IMR-90 (cell line): ENCODE measurements at regions not wholly inside any gene's neighbourhood (a gene's known extent, or its start where the extent isn't known, plus 50 kb on each side); places are given as distances from the start of the nearest gene placed in this dataset.

Source experiments
- ATAC-seq: fragments of 200-7000 bp; cut with Tn5 transposase; 2 replicates; pipeline ENCODE4 v1.9.1; 2020; ENCODE audit warnings: low read depth, mild to moderate bottlenecking, moderate library complexity
- BruUV-seq: library from RNA; stranded (reverse); fragments of 400-500 nt; replicated peaks from 2 replicates; lab custom pipeline; 2021; lab: Mats Ljungman, UMichigan
- CTCF ChIA-PET: fragments of 300-600 bp; formaldehyde crosslinking; extraction: SDS; loops from one replicate; lab custom pipeline; 2021; ENCODE audit warnings: antibody characterized with exemption; lab: Yijun Ruan, JAX
- POLR2A ChIA-PET: fragments of 300-600 bp; sonication (Branson Sonifier 250); formaldehyde crosslinking; loops from one replicate; lab custom pipeline; 2022; ENCODE audit warnings: antibody characterized with exemption; ENCODE audit not compliant: unreplicated experiment; lab: Charles Lee
- DNase-seq: peaks from one replicate; pipeline ENCODE4 v3.0.0; 2013
- H2AFZ ChIP-seq: replicated peaks from 2 replicates; pipeline ENCODE3; 2013; ENCODE audit warnings: low read length, mild to moderate bottlenecking; ENCODE audit not compliant: poor library complexity
- H2AK5ac ChIP-seq: 2 replicates; pipeline ENCODE4 v1.6.1; 2013; ENCODE audit warnings: low read depth, low read length, inconsistent platforms
- H2AK9ac ChIP-seq: replicated peaks from 2 replicates; pipeline ENCODE3; 2013; ENCODE audit warnings: mild to moderate bottlenecking, low read depth, low read length, moderate library complexity; ENCODE audit not compliant: poor library complexity
- H2BK120ac ChIP-seq: 2 replicates; pipeline ENCODE4 v1.6.1; 2013; ENCODE audit warnings: low read depth, low read length, inconsistent platforms
- H2BK15ac ChIP-seq: 3 replicates; pipeline ENCODE4 v1.6.1; 2013; ENCODE audit warnings: low read depth, low read length, inconsistent platforms
- H2BK20ac ChIP-seq: 2 replicates; pipeline ENCODE4 v1.6.1; 2013; ENCODE audit warnings: low read depth, mild to moderate bottlenecking, inconsistent platforms, low read length, moderate library complexity
- H2BK5ac ChIP-seq: 2 replicates; pipeline ENCODE4 v1.6.1; 2013; ENCODE audit warnings: mild to moderate bottlenecking, low read depth, low read length, inconsistent platforms; ENCODE audit not compliant: poor library complexity, severe bottlenecking
- H3K14ac ChIP-seq: replicated peaks from 2 replicates; pipeline ENCODE4 v1.6.1; 2013; ENCODE audit warnings: low read depth, low read length, inconsistent platforms
- H3K18ac ChIP-seq: 2 replicates; pipeline ENCODE4 v1.6.1; 2013; ENCODE audit warnings: low read depth, low read length, control low read depth
- H3K23ac ChIP-seq: 2 replicates; pipeline ENCODE4 v1.6.1; 2013; ENCODE audit warnings: low read depth, low read length, inconsistent platforms
- H3K27ac ChIP-seq: 2 replicates; pipeline ENCODE4 v1.5.1; 2013; ENCODE audit warnings: mild to moderate bottlenecking, control low read depth, low read length; ENCODE audit not compliant: insufficient read depth
- H3K27me3 ChIP-seq: 2 replicates; pipeline ENCODE4 v1.6.1; 2013; ENCODE audit warnings: low read length; ENCODE audit not compliant: control insufficient read depth, insufficient read depth
- H3K36me3 ChIP-seq: 2 replicates; pipeline ENCODE4 v1.6.1; 2013; ENCODE audit warnings: low read length, mixed read lengths; ENCODE audit not compliant: control insufficient read depth, insufficient read depth
- H3K4ac ChIP-seq: 2 replicates; pipeline ENCODE4 v1.6.1; 2013; ENCODE audit warnings: low read depth, low read length, inconsistent platforms
- H3K4me1 ChIP-seq: 2 replicates; pipeline ENCODE4 v1.6.1; 2013; ENCODE audit warnings: low read length, mixed read lengths; ENCODE audit not compliant: control insufficient read depth, insufficient read depth
- H3K4me2 ChIP-seq: 2 replicates; pipeline ENCODE4 v1.6.1; 2013; ENCODE audit warnings: low read depth, mild to moderate bottlenecking, control low read depth, low read length, moderate library complexity
- H3K4me3 ChIP-seq: 2 replicates; pipeline ENCODE4 v1.5.1; 2013; ENCODE audit warnings: low read depth, mild to moderate bottlenecking, control low read depth, low read length, moderate library complexity; ENCODE audit not compliant: insufficient read depth
- H3K56ac ChIP-seq: 2 replicates; pipeline ENCODE4 v1.6.1; 2013; ENCODE audit warnings: low read length, inconsistent platforms; ENCODE audit not compliant: insufficient read depth; ENCODE audit errors: extremely low read depth
- H3K79me1 ChIP-seq, 2 experiments: 2 replicates each; pipeline ENCODE4 v1.6.1; 2013; ENCODE audit warnings: low read length in 2 of 2, inconsistent platforms in 1 of 2, low read depth in 1 of 2
- H3K9ac ChIP-seq: 2 replicates; pipeline ENCODE4 v1.6.1; 2013; ENCODE audit warnings: low read depth, low read length, control low read depth
- H3K9me1 ChIP-seq: 2 replicates; pipeline ENCODE4 v1.6.1; 2013; ENCODE audit warnings: low read length, inconsistent platforms; ENCODE audit not compliant: insufficient read depth
- H3K9me3 ChIP-seq: 2 replicates; pipeline ENCODE4 v1.6.1; 2013; ENCODE audit warnings: low read length; ENCODE audit not compliant: control insufficient read depth, insufficient read depth
- H4K20me1 ChIP-seq: 2 replicates; pipeline ENCODE4 v1.6.1; 2013; ENCODE audit warnings: low read length, inconsistent platforms; ENCODE audit not compliant: insufficient read depth
- H4K5ac ChIP-seq: 2 replicates; pipeline ENCODE4 v1.6.1; 2013; ENCODE audit warnings: mild to moderate bottlenecking, low read depth, low read length, control low read depth
- H4K8ac ChIP-seq, 2 experiments: 2 replicates each; pipeline ENCODE4 v1.6.1; 2013; ENCODE audit warnings: low read depth in 2 of 2, low read length in 2 of 2, control low read depth in 1 of 2, inconsistent platforms in 1 of 2
- H4K91ac ChIP-seq: 2 replicates; pipeline ENCODE4 v1.6.1; 2013; ENCODE audit warnings: low read depth, low read length, inconsistent platforms; ENCODE audit not compliant: insufficient read depth
- BHLHE40 ChIP-seq: fragments of 150-350 bp; IDR thresholded peaks from 2 replicates; pipeline ENCODE4 v1.6.1; 2016; ENCODE audit warnings: mild to moderate bottlenecking, low read depth, low read length
- CEBPB ChIP-seq: IDR thresholded peaks from 2 replicates; pipeline ENCODE4 v1.6.1; 2012; ENCODE audit warnings: low read depth, low read length, improper control_type of control experiment
- CHD1 ChIP-seq: IDR thresholded peaks from 2 replicates; pipeline ENCODE4 v1.6.1; 2012; ENCODE audit warnings: low read depth, low read length, improper control_type of control experiment
- FOS ChIP-seq: fragments of 150-350 bp; IDR thresholded peaks from 2 replicates; pipeline ENCODE4 v1.6.1; 2016; ENCODE audit warnings: low read depth, low read length
- MAFK ChIP-seq: IDR thresholded peaks from 2 replicates; pipeline ENCODE4 v1.6.1; 2012; ENCODE audit warnings: low read depth, low read length, improper control_type of control experiment
- MAZ ChIP-seq: IDR thresholded peaks from 2 replicates; pipeline ENCODE4 v1.6.1; 2012; ENCODE audit warnings: low read depth, mild to moderate bottlenecking, low read length, improper control_type of control experiment, moderate library complexity, borderline replicate concordance
- MXI1 ChIP-seq: IDR thresholded peaks from 2 replicates; pipeline ENCODE4 v1.6.1; 2012; ENCODE audit warnings: low read depth, mild to moderate bottlenecking, low read length, moderate library complexity, borderline replicate concordance
- NFE2L2 ChIP-seq: fragments of 150-350 bp; IDR thresholded peaks from 2 replicates; pipeline ENCODE4 v1.6.1; 2016; ENCODE audit warnings: low read depth, mild to moderate bottlenecking, low read length
- POLR2A ChIP-seq: IDR thresholded peaks from 2 replicates; pipeline ENCODE4 v1.6.1; 2012; ENCODE audit warnings: mild to moderate bottlenecking, low read depth, low read length
- RAD21 ChIP-seq: IDR thresholded peaks from 2 replicates; pipeline ENCODE4 v1.6.1; 2012; ENCODE audit warnings: low read length, improper control_type of control experiment
- RCOR1 ChIP-seq: IDR thresholded peaks from 2 replicates; pipeline ENCODE4 v1.6.1; 2012; ENCODE audit warnings: mild to moderate bottlenecking, low read length, improper control_type of control experiment; ENCODE audit not compliant: insufficient replicate concordance
- RFX5 ChIP-seq: IDR thresholded peaks from 2 replicates; pipeline ENCODE4 v1.8.0; 2012; ENCODE audit warnings: low read depth, mild to moderate bottlenecking, low read length, moderate library complexity
- SMC3 ChIP-seq: fragments of 150-350 bp; IDR thresholded peaks from 2 replicates; pipeline ENCODE4 v1.6.1; 2016; ENCODE audit warnings: low read depth, mild to moderate bottlenecking, antibody characterized with exemption, low read length, moderate library complexity
- WGBS, 2 experiments: methylation state at CpG; one replicate each; pipeline versions ENCODE4 v1.1.5 to v1.1.7; 2013; ENCODE audit warnings: missing lambda C conversion rate in 2 of 2; ENCODE audit not compliant: insufficient read length in 1 of 2; ENCODE audit errors: extremely low coverage in 2 of 2; 5-methylcytosine and 5-hydroxymethylcytosine counted together
- dilution Hi-C: fragments of 300-500 bp; cut with HindIII; formaldehyde crosslinking; loops from one replicate; pipeline ENCODE4 v1.14.3; 2018; ENCODE audit warnings: low sequenced_read_pairs; ENCODE audit not compliant: unreplicated experiment
- in situ Hi-C: fragments of 300-500 bp; cut with MboI; formaldehyde crosslinking; loops from 3 replicates; pipeline ENCODE4 v1.14.3; 2019; ENCODE audit warnings: low sequenced_read_pairs, inconsistent platforms, mixed read lengths
- intact Hi-C: fragments of 100-400 bp; cut with micrococcal nuclease; formaldehyde crosslinking; loops from 2 replicates; pipeline ENCODE4 v1.10.0; 2022
- TF ChIP-seq, protein P1 (sequence below): conservative IDR thresholded peaks from 2 replicates; pipeline ENCODE4 v1.5.1; 2012; ENCODE audit warnings: mild to moderate bottlenecking, low read depth, low read length, improper control_type of control experiment
- TF ChIP-seq, protein P2 (sequence below): fragments of 150-350 bp; IDR thresholded peaks from 2 replicates; pipeline ENCODE4 v1.6.1; 2016; ENCODE audit warnings: low read depth, mild to moderate bottlenecking, low read length, moderate library complexity, borderline replicate concordance
- TF ChIP-seq, protein P3 (sequence below): fragments of 150-350 bp; IDR thresholded peaks from 2 replicates; pipeline ENCODE4 v1.6.1; 2017; ENCODE audit warnings: mild to moderate bottlenecking, antibody characterized with exemption, low read length, low read depth

DNA sequence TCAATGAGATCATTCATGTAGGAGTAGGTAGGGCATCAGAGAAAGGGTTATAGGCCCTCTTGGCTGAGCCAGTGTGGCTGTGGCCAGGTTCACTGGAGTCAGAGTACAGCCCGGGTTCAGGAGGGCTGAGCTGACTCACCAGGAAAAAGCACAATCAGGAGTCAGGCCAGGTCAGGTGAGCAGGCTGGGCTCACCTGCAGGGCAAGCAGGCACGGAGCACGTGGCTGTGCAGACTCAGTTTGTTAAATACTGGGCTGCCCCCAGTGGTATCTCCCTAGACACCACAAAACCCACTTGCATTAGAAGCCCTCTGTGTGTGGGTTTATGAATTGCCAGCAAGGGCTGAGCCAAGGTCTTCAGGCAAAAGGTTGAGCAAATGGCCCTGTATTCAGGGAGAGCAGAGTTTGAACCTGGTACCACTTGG is 122.1 kb upstream of the SERBP1 start:
- Histone ChIP-seq H3K36me3 (no peaks in the 10 kb centered on the region), H3K9ac (no peak overlapping the region), H3K4me1 (no peaks in the 10 kb centered on the region), H2BK120ac (no peak overlapping the region), H3K79me1 (no peaks in the 10 kb centered on the region), H2AFZ (no peak overlapping the region), H2AK5ac (no peak overlapping the region), H3K4me3 (no peak overlapping the region), H2BK15ac (no peak overlapping the region), H3K56ac (no peak overlapping the region), H4K5ac (no peak overlapping the region), H3K4ac (no peak overlapping the region), H3K27me3 (no peaks in the 10 kb centered on the region; the same call in 1 of the 2 replicates), H3K9me3 (no peaks in the 10 kb centered on the region), H2AK9ac (no peak overlapping the region), H3K27ac (no peak overlapping the region), H2BK5ac (no peak overlapping the region), H3K14ac (no peak overlapping the region), H3K4me2 (no peak overlapping the region), H3K9me1 (no peaks in the 10 kb centered on the region), H2BK20ac (no peak overlapping the region), H4K8ac (no peak overlapping the region), H4K20me1 (no peaks in the 10 kb centered on the region), H4K91ac (no peak overlapping the region), H3K18ac (no peak overlapping the region), H3K23ac (no peak overlapping the region)
- POLR2A ChIA-PET: no interaction called here
- dilution Hi-C loops (no loop called here), intact Hi-C loops (no loop called here), in situ Hi-C loops (loop anchor here (10.0 to 25.0 kb wide), 2 partner anchors 135 to 552 kb away; partner anchors contain the start of gene GADD45A)
- no peak for DNase-seq
- BruUV-seq: no TSS peak
- ATAC-seq: no peak
- no CpG with 5 or more reads among the region's 3 CpGs for WGBS, 2 experiments
- no peak for TF ChIP-seq BHLHE40
- TF ChIP-seq, protein P1, sequence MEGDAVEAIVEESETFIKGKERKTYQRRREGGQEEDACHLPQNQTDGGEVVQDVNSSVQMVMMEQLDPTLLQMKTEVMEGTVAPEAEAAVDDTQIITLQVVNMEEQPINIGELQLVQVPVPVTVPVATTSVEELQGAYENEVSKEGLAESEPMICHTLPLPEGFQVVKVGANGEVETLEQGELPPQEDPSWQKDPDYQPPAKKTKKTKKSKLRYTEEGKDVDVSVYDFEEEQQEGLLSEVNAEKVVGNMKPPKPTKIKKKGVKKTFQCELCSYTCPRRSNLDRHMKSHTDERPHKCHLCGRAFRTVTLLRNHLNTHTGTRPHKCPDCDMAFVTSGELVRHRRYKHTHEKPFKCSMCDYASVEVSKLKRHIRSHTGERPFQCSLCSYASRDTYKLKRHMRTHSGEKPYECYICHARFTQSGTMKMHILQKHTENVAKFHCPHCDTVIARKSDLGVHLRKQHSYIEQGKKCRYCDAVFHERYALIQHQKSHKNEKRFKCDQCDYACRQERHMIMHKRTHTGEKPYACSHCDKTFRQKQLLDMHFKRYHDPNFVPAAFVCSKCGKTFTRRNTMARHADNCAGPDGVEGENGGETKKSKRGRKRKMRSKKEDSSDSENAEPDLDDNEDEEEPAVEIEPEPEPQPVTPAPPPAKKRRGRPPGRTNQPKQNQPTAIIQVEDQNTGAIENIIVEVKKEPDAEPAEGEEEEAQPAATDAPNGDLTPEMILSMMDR: no peak
- TF ChIP-seq NFE2L2: no peak
- TF ChIP-seq, protein P2, sequence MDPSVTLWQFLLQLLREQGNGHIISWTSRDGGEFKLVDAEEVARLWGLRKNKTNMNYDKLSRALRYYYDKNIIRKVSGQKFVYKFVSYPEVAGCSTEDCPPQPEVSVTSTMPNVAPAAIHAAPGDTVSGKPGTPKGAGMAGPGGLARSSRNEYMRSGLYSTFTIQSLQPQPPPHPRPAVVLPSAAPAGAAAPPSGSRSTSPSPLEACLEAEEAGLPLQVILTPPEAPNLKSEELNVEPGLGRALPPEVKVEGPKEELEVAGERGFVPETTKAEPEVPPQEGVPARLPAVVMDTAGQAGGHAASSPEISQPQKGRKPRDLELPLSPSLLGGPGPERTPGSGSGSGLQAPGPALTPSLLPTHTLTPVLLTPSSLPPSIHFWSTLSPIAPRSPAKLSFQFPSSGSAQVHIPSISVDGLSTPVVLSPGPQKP: no peak
- no peak for TF ChIP-seq SMC3
- TF ChIP-seq RFX5: no peak
- TF ChIP-seq, protein P3, sequence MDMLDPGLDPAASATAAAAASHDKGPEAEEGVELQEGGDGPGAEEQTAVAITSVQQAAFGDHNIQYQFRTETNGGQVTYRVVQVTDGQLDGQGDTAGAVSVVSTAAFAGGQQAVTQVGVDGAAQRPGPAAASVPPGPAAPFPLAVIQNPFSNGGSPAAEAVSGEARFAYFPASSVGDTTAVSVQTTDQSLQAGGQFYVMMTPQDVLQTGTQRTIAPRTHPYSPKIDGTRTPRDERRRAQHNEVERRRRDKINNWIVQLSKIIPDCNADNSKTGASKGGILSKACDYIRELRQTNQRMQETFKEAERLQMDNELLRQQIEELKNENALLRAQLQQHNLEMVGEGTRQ: no peak
- TF ChIP-seq CHD1: no peak
- TF ChIP-seq MAZ: no peak
- no peak for TF ChIP-seq POLR2A
- no peak for TF ChIP-seq RAD21
- no peak for TF ChIP-seq CEBPB
- no peak for TF ChIP-seq RCOR1
- TF ChIP-seq FOS: no peak
- TF ChIP-seq MXI1: no peak
- TF ChIP-seq MAFK: no peak
- CTCF ChIA-PET: interaction anchor here (1.0 to 1.3 kb wide), 3 partner anchors 17 to 214 kb away, joined by 4 to 7 read pairs (median 5); no protein-coding TSS in a partner anchor
